H1 (cell line): ENCODE measurements at regions not wholly inside any gene's neighbourhood (a gene's known extent, or its start where the extent isn't known, plus 50 kb on each side); places are given as distances from the start of the nearest gene placed in this dataset.

Source experiments
- CTCF ChIA-PET: fragments of 300-600 bp; sonication (Branson Sonifier 250); formaldehyde crosslinking; loops from one replicate; lab custom pipeline; 2021; ENCODE audit not compliant: partially characterized antibody; lab: Charles Lee
- POLR2A ChIA-PET: fragments of 300-600 bp; sonication (Branson Sonifier 250); formaldehyde crosslinking; loops from one replicate; lab custom pipeline; 2021; ENCODE audit warnings: inconsistent platforms; ENCODE audit not compliant: partially characterized antibody; lab: Charles Lee
- DNase-seq, 2 experiments: peaks; one replicate each; pipeline versions ENCODE4 v3.0.0 to v3.0.0-alpha.2; 2010 to 2022; ENCODE audit warnings: low spot score in 2 of 2, low read depth in 1 of 2, mixed read lengths in 1 of 2
- FAIRE-seq: peaks from 2 replicates; lab custom pipeline; 2011; peaks lifted over from hg19 to GRCh38; lab: Jason Lieb, UNC
- H2AFZ ChIP-seq: 2 replicates; pipeline ENCODE4 v1.8.1; 2012; ENCODE audit warnings: low read length, inconsistent platforms
- H2AK5ac ChIP-seq: 2 replicates; pipeline ENCODE4 v1.6.1; 2013; ENCODE audit warnings: low read depth, low read length
- H2BK120ac ChIP-seq: replicated peaks from 2 replicates; pipeline ENCODE3; 2013; ENCODE audit warnings: low read depth, low read length, inconsistent platforms
- H2BK12ac ChIP-seq: 2 replicates; pipeline ENCODE4 v1.6.1; 2013; ENCODE audit warnings: low read depth, low read length
- H2BK15ac ChIP-seq: 2 replicates; pipeline ENCODE4 v1.6.1; 2013; ENCODE audit warnings: low read length
- H2BK20ac ChIP-seq: 2 replicates; pipeline ENCODE4 v1.6.1; 2013; ENCODE audit warnings: low read length
- H2BK5ac ChIP-seq: 2 replicates; pipeline ENCODE4 v1.6.1; 2013; ENCODE audit warnings: low read depth, low read length
- H3K14ac ChIP-seq: 2 replicates; pipeline ENCODE4 v1.6.1; 2013; ENCODE audit warnings: inconsistent platforms; ENCODE audit not compliant: insufficient read length
- H3K18ac ChIP-seq: 2 replicates; pipeline ENCODE4 v1.6.1; 2013; ENCODE audit warnings: low read length; ENCODE audit errors: extremely low read depth
- H3K23ac ChIP-seq: 2 replicates; pipeline ENCODE4 v1.6.1; 2013; ENCODE audit warnings: inconsistent platforms; ENCODE audit not compliant: insufficient read length
- H3K23me2 ChIP-seq: 2 replicates; pipeline ENCODE4 v1.6.1; 2013; ENCODE audit warnings: low read depth, low read length
- H3K27ac ChIP-seq: 2 replicates; pipeline ENCODE4 v1.6.1; 2011; ENCODE audit warnings: low read depth, low read length, inconsistent platforms
- H3K27me3 ChIP-seq, 4 experiments: replicated peaks in 1 of 4; 1 replicate in 1 of 4; 2 replicates in 3 of 4; pipeline versions ENCODE4 v1.6.1 to v1.8.1; 2011 to 2013; ENCODE audit warnings: low read length in 3 of 4, mild to moderate bottlenecking in 3 of 4, inconsistent platforms in 2 of 4, mixed read lengths in 2 of 4, moderate library complexity in 1 of 4; ENCODE audit not compliant: control insufficient read depth in 3 of 4, insufficient read depth in 3 of 4; ENCODE audit errors: extremely low read depth in 1 of 4
- H3K36me3 ChIP-seq, 4 experiments: 2 replicates each; pipeline versions ENCODE4 v1.6.1 to v1.8.1; 2011 to 2013; ENCODE audit warnings: mild to moderate bottlenecking in 4 of 4, low read length in 3 of 4, moderate library complexity in 2 of 4, control low read depth in 1 of 4, inconsistent platforms in 1 of 4; ENCODE audit not compliant: insufficient read depth in 4 of 4, control insufficient read depth in 2 of 4
- H3K4ac ChIP-seq: replicated peaks from 2 replicates; pipeline ENCODE3; 2013; ENCODE audit warnings: low read length, low read depth, mixed read lengths, inconsistent platforms; ENCODE audit not compliant: insufficient read length
- H3K4me1 ChIP-seq, 4 experiments: replicated peaks in 1 of 4; 1 replicate in 1 of 4; 2 replicates in 3 of 4; pipeline versions ENCODE4 v1.6.1 to v1.8.1; 2011 to 2013; ENCODE audit warnings: low read length in 3 of 4, inconsistent platforms in 2 of 4, mixed read lengths in 1 of 4; ENCODE audit not compliant: insufficient read depth in 4 of 4, control insufficient read depth in 3 of 4
- H3K4me2 ChIP-seq, 2 experiments: 2 replicates each; pipeline versions ENCODE4 v1.6.1 to v1.8.1; 2011 to 2013; ENCODE audit warnings: low read depth in 2 of 2, low read length in 2 of 2, control low read depth in 1 of 2, inconsistent platforms in 1 of 2, mild to moderate bottlenecking in 1 of 2; ENCODE audit not compliant: insufficient read depth in 1 of 2
- H3K4me3 ChIP-seq, 4 experiments: fragments of 200-600, 300-600 bp in 1 of 4; sonication (generic), shearing (Covaris generic), sonication (Bioruptor Twin) in 1 of 4; 2 replicates each; pipeline versions ENCODE4 v1.5.1 to v1.8.1; 2011 to 2016; ENCODE audit warnings: low read length in 4 of 4, low read depth in 3 of 4, control low read depth in 2 of 4, inconsistent platforms in 2 of 4, mild to moderate bottlenecking in 2 of 4, mixed read lengths in 1 of 4, moderate library complexity in 1 of 4; ENCODE audit not compliant: insufficient read depth in 2 of 4; ENCODE audit errors: extremely low read depth in 1 of 4
- H3K56ac ChIP-seq: replicated peaks from 2 replicates; pipeline ENCODE3; 2013; ENCODE audit warnings: low read depth, mild to moderate bottlenecking, mixed read lengths, low read length, inconsistent platforms; ENCODE audit not compliant: insufficient read length
- H3K79me1 ChIP-seq: 2 replicates; pipeline ENCODE4 v1.6.1; 2013; ENCODE audit warnings: low read depth, low read length, control low read depth
- H3K79me2 ChIP-seq, 2 experiments: 2 replicates each; pipeline versions ENCODE4 v1.6.1 to v1.8.1; 2012 to 2013; ENCODE audit warnings: low read length in 2 of 2, mild to moderate bottlenecking in 2 of 2, inconsistent platforms in 1 of 2; ENCODE audit not compliant: insufficient read depth in 2 of 2, control insufficient read depth in 1 of 2
- H3K9ac ChIP-seq, 4 experiments: replicated peaks in 1 of 4; 1 replicate in 1 of 4; 2 replicates in 3 of 4; pipeline versions ENCODE4 v1.6.1 to v1.8.1; 2011 to 2013; ENCODE audit warnings: low read depth in 3 of 4, low read length in 3 of 4, control low read depth in 2 of 4, mild to moderate bottlenecking in 2 of 4, moderate library complexity in 2 of 4, inconsistent platforms in 1 of 4; ENCODE audit errors: extremely low read depth in 1 of 4
- H3K9me3 ChIP-seq, 2 experiments: 2 replicates each; pipeline versions ENCODE4 v1.6.1 to v1.8.1; 2012 to 2013; ENCODE audit warnings: mild to moderate bottlenecking in 2 of 2, moderate library complexity in 2 of 2, control low read depth in 1 of 2, inconsistent platforms in 1 of 2, low read depth in 1 of 2, low read length in 1 of 2, mixed read lengths in 1 of 2; ENCODE audit not compliant: insufficient read depth in 2 of 2
- H4K20me1 ChIP-seq, 2 experiments: replicated peaks in 1 of 2; 2 replicates each; pipeline versions ENCODE3 to v1.8.1; 2011 to 2013; ENCODE audit warnings: inconsistent platforms in 2 of 2, low read length in 2 of 2, mild to moderate bottlenecking in 1 of 2; ENCODE audit not compliant: insufficient read depth in 2 of 2, control insufficient read depth in 1 of 2
- H4K5ac ChIP-seq: 2 replicates; pipeline ENCODE4 v1.6.1; 2013; ENCODE audit warnings: low read length, low read depth, mixed read lengths, inconsistent platforms; ENCODE audit not compliant: insufficient read length
- H4K8ac ChIP-seq: 2 replicates; pipeline ENCODE4 v1.8.0; 2013; ENCODE audit warnings: mild to moderate bottlenecking, moderate library complexity, low read length, inconsistent platforms; ENCODE audit not compliant: insufficient read depth; ENCODE audit errors: extremely low read depth
- H4K91ac ChIP-seq: replicated peaks from 2 replicates; pipeline ENCODE3; 2013; ENCODE audit warnings: low read length, mixed read lengths, inconsistent platforms; ENCODE audit not compliant: insufficient read length
- BCL11A ChIP-seq, 2 experiments: IDR thresholded peaks; one replicate each; pipeline ENCODE4 v1.6.1; 2011; ENCODE audit warnings: low read depth in 2 of 2, low read length in 2 of 2, mild to moderate bottlenecking in 2 of 2
- KDM5A ChIP-seq: fragments of 200-600 bp; IDR thresholded peaks from 2 replicates; pipeline ENCODE4 v1.7.1; 2012; ENCODE audit warnings: mild to moderate bottlenecking, low read length, inconsistent platforms, mixed read lengths
- TCF12 ChIP-seq: IDR thresholded peaks from 2 replicates; pipeline ENCODE4 v1.6.1; 2011; ENCODE audit warnings: low read depth, mild to moderate bottlenecking, low read length
- TEAD4 ChIP-seq: IDR thresholded peaks from 2 replicates; pipeline ENCODE4 v1.6.1; 2012; ENCODE audit warnings: low read depth, low read length, inconsistent platforms, mixed read lengths
- WGBS, 2 experiments: shearing (Covaris generic) in 1 of 2; methylation state at CpG; one replicate each; pipeline versions ENCODE4 v1.1.6 to v1.1.7; 2013 to 2015; ENCODE audit warnings: low lambda C conversion rate in 2 of 2, mixed read lengths in 2 of 2, inconsistent platforms in 1 of 2, low coverage in 1 of 2, missing lambda C conversion rate in 1 of 2; ENCODE audit not compliant: insufficient replicate concordance in 2 of 2, insufficient coverage in 1 of 2, insufficient read length in 1 of 2; ENCODE audit errors: extremely low coverage in 1 of 2, missing lambda C conversion rate in 1 of 2; 5-methylcytosine and 5-hydroxymethylcytosine counted together

GRCh38 chr5:167843881-167844572, 447.4 kb upstream of the WWC1 start:
- Histone ChIP-seq H3K79me2 (no peaks in the 10 kb centered on the region), H2BK12ac (no peak overlapping the region), H2AK5ac (no peak overlapping the region), H3K56ac (no peak overlapping the region), H3K4me2 (no peak overlapping the region), H4K91ac (no peak overlapping the region), H2BK5ac (no peak overlapping the region), H3K36me3 (no peaks in the 10 kb centered on the region), H2BK20ac (no peak overlapping the region), H3K9ac (no peak overlapping the region), H3K4me1 (peaks cover 0 to under 1% (median 0%) of the 10 kb centered on the region in 4 experiments; a peak in 2 of 7 replicates), H4K5ac (no peak overlapping the region), H3K4ac (no peak overlapping the region), H3K27me3 (no peaks in the 10 kb centered on the region), H3K23ac (no peak overlapping the region), H3K79me1 (no peaks in the 10 kb centered on the region), H3K18ac (no peak overlapping the region), H3K4me3 (no peak overlapping the region), H2BK120ac (no peak overlapping the region), H4K8ac (no peak overlapping the region), H3K27ac (no peak overlapping the region), H3K14ac (no peak overlapping the region), H2AFZ (no peak overlapping the region), H4K20me1 (no peaks in the 10 kb centered on the region), H3K23me2 (no peaks in the 10 kb centered on the region; the same call in 1 of the 2 replicates), H2BK15ac (no peak overlapping the region), H3K9me3 (no peaks in the 10 kb centered on the region)
- ChIA-PET POLR2A (no interaction called here), CTCF (interaction anchor here (0.8 to 1.2 kb wide), 5 partner anchors 10 to 123 kb away, joined by 3 to 5 read pairs (median 3); no protein-coding TSS in a partner anchor)
- FAIRE-seq (no peak), DNase-seq (no peak)
- 94% methylated on average over 4 of the region's 4 CpGs; no CpG with 5 or more reads in 1 of the 2 experiments for WGBS, 2 experiments
- no peak for TF ChIP-seq BCL11A (IDR thresholded peaks at IDR 0.05; ENCODE audit: low read depth in 2 of 2, low read length in 2 of 2)
- no peak for TF ChIP-seq KDM5A
- TF ChIP-seq TEAD4, result no peak
- TF ChIP-seq TCF12, result no peak
